ENCODE measurements at regions not wholly inside any gene's neighbourhood (a gene's known extent, or its start where the extent isn't known, plus 50 kb on each side); places are given as distances from the start of the nearest gene placed in this dataset.

GRCh38 chr14:30211326-30211725 is 283.7 kb upstream of the PRKD1 start:
- Histone ChIP-seq H3K18ac (ENCODE audit: insufficient read length, low read depth, low read length) (no peak overlapping the region), H4K91ac (ENCODE audit: insufficient read length, low read depth, low read length) (no peak overlapping the region), H3K56ac (ENCODE audit: insufficient read length, low read depth, low read length) (no peak overlapping the region), H3K4me2 (ENCODE audit: insufficient read depth, insufficient read length, low read length) (no peak overlapping the region), H2BK12ac (ENCODE audit: insufficient read length, low read depth, low read length) (no peak overlapping the region), H2BK15ac (ENCODE audit: low read depth, low read length) (no peak overlapping the region), H4K20me1 (ENCODE audit: control insufficient read depth, insufficient read depth, insufficient read length) (no peaks in the 10 kb centered on the region), H3K27ac (ENCODE audit: insufficient read length, low read depth, low read length) (no peak overlapping the region), H3K14ac (ENCODE audit: insufficient read depth, low read length) (no peak overlapping the region), H3K9ac (ENCODE audit: extremely low read depth, insufficient read length, low read length) (no peak overlapping the region), H3K23ac (ENCODE audit: insufficient read length, low read depth, low read length) (no peak overlapping the region), H3K4ac (ENCODE audit: low read depth, low read length) (no peak overlapping the region), H2AK5ac (ENCODE audit: insufficient read length, low read length) (no peak overlapping the region), H3K79me1 (ENCODE audit: insufficient read depth, low read depth, low read length, poor library complexity, severe bottlenecking) (no peaks in the 10 kb centered on the region), H3K79me2 (ENCODE audit: insufficient read depth, low read length) (no peaks in the 10 kb centered on the region), H2BK20ac (ENCODE audit: low read depth, low read length, poor library complexity, severe bottlenecking) (no peak overlapping the region), H3T11ph (ENCODE audit: low read length) (no peak overlapping the region), H3K9me3 (ENCODE audit: control insufficient read depth, low read depth, low read length) (no peaks in the 10 kb centered on the region), H4K8ac (replicated peaks; ENCODE audit: insufficient read length, low read depth, low read length) (no peak overlapping the region), H3K27me3 (ENCODE audit: insufficient read depth, low read length) (no peaks in the 10 kb centered on the region), H2BK5ac (ENCODE audit: insufficient read length, low read length) (no peak overlapping the region), H2AFZ (ENCODE audit: low read length) (no peak overlapping the region), H2BK120ac (ENCODE audit: low read depth, low read length, poor library complexity, severe bottlenecking) (no peak overlapping the region), H4K5ac (ENCODE audit: insufficient read length, low read depth, low read length) (no peak overlapping the region), H3K23me2 (ENCODE audit: insufficient read length, low read depth, low read length, poor library complexity, severe bottlenecking) (no peaks in the 10 kb centered on the region), H3K4me1 (ENCODE audit: insufficient read depth, low read length) (no peaks in the 10 kb centered on the region)
- Mint-ChIP-seq H3K9me3 (no peaks in the 10 kb centered on the region), H3K36me3 (ENCODE audit: insufficient read depth in 1 of 3, low read depth in 3 of 3) (no peaks in the 10 kb centered on the region), H3K27ac (no peak overlapping the region), H3K4me1 (no peaks in the 10 kb centered on the region), H3K4me3 (no peak overlapping the region), H3K27me3 (ENCODE audit: low read depth) (no peaks in the 10 kb centered on the region)
- TF ChIP-seq CTCF (conservative IDR thresholded peaks at IDR 0.05): no peak
- DNase-seq: no peak

Data from H9 (cell line).